ENCODE measurements at regions not wholly inside any gene's neighbourhood (a gene's known extent, or its start where the extent isn't known, plus 50 kb on each side); places are given as distances from the start of the nearest gene placed in this dataset.

DNA sequence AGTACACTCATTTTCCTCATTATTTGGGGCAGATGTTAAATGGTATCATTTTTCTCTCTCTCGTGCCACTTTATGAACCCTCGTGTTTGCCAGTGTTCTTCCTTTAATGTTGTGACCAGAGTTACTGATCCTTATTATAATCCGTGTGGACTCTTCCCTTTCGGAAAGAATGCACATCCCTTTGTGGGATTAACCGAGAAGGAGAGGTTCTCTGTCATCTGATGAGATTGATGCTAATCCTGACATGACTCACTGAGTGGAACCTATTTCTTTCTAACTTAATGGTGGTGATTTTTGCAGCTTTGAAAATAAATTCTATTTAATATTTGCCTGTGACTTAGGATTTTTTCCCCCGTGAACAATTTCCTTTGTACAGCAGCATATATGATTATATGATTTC is 300.0 kb upstream of the MAN1A1 start:
- TF ChIP-seq POLR2A (IDR thresholded peaks at IDR 0.05; ENCODE audit: low read depth, low read length) (no peak), TAF1 (IDR thresholded peaks at IDR 0.05; ENCODE audit: borderline replicate concordance, low read depth, low read length) (no peak)
